ENCODE measurements at regions not wholly inside any gene's neighbourhood (a gene's known extent, or its start where the extent isn't known, plus 50 kb on each side); places are given as distances from the start of the nearest gene placed in this dataset.

DNA sequence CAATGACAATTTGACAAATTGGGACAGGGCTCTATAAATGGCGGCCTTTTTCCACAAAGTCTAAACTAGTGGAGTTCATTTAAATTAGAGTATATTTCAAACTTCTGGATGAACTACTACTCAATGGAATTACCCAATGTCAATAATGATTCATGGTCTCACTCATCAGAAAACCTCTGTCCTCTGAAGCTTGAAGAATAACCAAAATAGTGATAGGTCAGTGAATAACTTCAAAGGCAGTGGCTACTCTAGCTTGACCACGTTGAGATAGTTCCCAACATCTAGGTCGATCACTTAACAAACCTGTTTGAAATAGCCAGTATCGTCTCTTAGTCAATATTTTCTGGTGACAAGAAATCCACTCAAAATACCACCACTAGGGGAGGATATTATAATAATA lies 197.6 kb downstream of the HDGFL1 start:
- TF ChIP-seq, protein P1, sequence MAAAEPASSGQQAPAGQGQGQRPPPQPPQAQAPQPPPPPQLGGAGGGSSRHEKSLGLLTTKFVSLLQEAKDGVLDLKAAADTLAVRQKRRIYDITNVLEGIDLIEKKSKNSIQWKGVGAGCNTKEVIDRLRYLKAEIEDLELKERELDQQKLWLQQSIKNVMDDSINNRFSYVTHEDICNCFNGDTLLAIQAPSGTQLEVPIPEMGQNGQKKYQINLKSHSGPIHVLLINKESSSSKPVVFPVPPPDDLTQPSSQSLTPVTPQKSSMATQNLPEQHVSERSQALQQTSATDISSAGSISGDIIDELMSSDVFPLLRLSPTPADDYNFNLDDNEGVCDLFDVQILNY (CRISPR knock-in tag; IDR thresholded peaks at IDR 0.05), result no peak
- TF ChIP-seq, protein P2, sequence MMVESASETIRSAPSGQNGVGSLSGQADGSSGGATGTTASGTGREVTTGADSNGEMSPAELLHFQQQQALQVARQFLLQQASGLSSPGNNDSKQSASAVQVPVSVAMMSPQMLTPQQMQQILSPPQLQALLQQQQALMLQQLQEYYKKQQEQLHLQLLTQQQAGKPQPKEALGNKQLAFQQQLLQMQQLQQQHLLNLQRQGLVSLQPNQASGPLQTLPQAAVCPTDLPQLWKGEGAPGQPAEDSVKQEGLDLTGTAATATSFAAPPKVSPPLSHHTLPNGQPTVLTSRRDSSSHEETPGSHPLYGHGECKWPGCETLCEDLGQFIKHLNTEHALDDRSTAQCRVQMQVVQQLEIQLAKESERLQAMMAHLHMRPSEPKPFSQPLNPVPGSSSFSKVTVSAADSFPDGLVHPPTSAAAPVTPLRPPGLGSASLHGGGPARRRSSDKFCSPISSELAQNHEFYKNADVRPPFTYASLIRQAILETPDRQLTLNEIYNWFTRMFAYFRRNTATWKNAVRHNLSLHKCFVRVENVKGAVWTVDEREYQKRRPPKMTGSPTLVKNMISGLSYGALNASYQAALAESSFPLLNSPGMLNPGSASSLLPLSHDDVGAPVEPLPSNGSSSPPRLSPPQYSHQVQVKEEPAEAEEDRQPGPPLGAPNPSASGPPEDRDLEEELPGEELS (CRISPR knock-in tag; IDR thresholded peaks at IDR 0.05), result no peak
- TF ChIP-seq, protein P3, sequence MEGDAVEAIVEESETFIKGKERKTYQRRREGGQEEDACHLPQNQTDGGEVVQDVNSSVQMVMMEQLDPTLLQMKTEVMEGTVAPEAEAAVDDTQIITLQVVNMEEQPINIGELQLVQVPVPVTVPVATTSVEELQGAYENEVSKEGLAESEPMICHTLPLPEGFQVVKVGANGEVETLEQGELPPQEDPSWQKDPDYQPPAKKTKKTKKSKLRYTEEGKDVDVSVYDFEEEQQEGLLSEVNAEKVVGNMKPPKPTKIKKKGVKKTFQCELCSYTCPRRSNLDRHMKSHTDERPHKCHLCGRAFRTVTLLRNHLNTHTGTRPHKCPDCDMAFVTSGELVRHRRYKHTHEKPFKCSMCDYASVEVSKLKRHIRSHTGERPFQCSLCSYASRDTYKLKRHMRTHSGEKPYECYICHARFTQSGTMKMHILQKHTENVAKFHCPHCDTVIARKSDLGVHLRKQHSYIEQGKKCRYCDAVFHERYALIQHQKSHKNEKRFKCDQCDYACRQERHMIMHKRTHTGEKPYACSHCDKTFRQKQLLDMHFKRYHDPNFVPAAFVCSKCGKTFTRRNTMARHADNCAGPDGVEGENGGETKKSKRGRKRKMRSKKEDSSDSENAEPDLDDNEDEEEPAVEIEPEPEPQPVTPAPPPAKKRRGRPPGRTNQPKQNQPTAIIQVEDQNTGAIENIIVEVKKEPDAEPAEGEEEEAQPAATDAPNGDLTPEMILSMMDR (IDR thresholded peaks at IDR 0.05), result no peak
- no peak for TF ChIP-seq SP1 (CRISPR knock-in tag; conservative IDR thresholded peaks at IDR 0.05)
- no peak for TF ChIP-seq FOXK1 (CRISPR knock-in tag; IDR thresholded peaks at IDR 0.05)
- TF ChIP-seq, protein P4, sequence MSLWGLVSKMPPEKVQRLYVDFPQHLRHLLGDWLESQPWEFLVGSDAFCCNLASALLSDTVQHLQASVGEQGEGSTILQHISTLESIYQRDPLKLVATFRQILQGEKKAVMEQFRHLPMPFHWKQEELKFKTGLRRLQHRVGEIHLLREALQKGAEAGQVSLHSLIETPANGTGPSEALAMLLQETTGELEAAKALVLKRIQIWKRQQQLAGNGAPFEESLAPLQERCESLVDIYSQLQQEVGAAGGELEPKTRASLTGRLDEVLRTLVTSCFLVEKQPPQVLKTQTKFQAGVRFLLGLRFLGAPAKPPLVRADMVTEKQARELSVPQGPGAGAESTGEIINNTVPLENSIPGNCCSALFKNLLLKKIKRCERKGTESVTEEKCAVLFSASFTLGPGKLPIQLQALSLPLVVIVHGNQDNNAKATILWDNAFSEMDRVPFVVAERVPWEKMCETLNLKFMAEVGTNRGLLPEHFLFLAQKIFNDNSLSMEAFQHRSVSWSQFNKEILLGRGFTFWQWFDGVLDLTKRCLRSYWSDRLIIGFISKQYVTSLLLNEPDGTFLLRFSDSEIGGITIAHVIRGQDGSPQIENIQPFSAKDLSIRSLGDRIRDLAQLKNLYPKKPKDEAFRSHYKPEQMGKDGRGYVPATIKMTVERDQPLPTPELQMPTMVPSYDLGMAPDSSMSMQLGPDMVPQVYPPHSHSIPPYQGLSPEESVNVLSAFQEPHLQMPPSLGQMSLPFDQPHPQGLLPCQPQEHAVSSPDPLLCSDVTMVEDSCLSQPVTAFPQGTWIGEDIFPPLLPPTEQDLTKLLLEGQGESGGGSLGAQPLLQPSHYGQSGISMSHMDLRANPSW (CRISPR knock-in tag; conservative IDR thresholded peaks at IDR 0.05; ENCODE audit: low read depth), result no peak
